CD4-positive, alpha-beta T cell treated with Interleukin-10 for 1 hour (primary cell): ENCODE measurements at regions not wholly inside any gene's neighbourhood (a gene's known extent, or its start where the extent isn't known, plus 50 kb on each side); places are given as distances from the start of the nearest gene placed in this dataset.

Source experiments
- DNase-seq: peaks from one replicate; pipeline ENCODE4 v3.0.0-alpha.2; 2020

GRCh38 chr5:153039501-153039900 is 451.0 kb upstream of the GRIA1 start:
- no peak for DNase-seq

DNA sequence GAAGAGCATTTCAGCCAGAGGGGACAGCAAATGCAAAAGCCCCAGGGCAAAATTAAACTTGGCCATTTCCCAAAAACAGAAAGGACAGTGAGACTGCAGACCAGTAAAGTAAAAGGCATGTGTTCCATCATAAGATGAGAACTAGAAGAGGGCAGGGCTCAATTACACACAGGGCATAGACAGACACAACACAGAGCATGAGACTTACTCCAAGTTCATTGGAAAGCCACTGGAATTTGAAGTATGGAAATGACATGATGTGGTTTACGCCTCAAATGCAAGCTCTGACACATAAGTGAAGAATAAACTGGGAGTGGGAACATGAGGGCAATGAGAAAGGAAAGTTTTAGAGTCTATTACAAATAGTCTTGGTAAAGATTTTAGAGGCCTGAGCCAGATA is 446.6 kb upstream of the GRIA1 start:
- DNase-seq: no peak

GRCh38 chr5:153050496-153051179 is 439.8 kb upstream of the GRIA1 start:
- DNase-seq: no peak

- DNase-seq: no peak
Observed at GRCh38 chr5:153066281-153066680, 424.2 kb upstream of the GRIA1 start.

GRCh38 chr5:153067869-153068268 is 422.6 kb upstream of the GRIA1 start:
- no peak for DNase-seq

- no peak for DNase-seq
Observed at GRCh38 chr5:153079396-153079795, 411.1 kb upstream of the GRIA1 start.

DNA sequence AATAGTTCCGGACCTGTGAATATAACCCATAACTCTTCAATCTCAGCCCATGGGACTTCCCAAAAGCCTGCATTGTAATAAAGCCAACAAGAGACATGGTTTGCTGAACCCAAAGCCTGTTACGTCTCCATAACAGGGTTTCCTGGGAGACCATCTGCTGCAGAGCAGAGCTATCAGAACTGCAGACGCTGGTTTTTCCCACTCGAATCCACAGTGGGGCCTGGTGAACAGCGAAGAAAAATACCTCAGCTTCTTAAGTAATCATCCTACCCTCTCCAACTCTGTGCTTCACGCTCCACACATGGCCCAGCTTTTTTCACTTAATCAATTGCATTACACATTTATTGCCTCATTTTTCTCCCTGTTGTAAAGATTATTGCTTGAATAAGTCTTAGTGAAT is 409.5 kb upstream of the GRIA1 start:
- DNase-seq: no peak

- no peak for DNase-seq
Observed at GRCh38 chr5:153081385-153081784, 409.1 kb upstream of the GRIA1 start.

DNA sequence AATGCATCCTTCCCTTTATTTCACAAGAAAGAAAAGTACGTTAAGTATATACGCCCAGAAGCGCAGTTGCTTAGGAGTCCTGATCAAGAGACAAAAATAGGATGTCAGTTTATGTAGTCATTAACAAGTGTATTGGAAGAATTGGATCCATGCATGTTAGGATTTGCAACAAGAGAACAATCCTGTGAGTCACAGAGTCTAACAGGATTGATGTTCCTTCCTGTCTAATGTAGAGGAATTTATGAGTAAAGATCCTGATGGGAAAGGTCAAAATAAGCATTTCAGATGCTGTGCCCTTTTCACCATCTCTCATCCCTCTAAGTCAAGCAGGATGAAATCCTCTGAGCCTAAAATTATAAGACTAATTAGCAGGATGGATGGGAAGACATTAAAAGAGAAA is 406.0 kb upstream of the GRIA1 start:
- DNase-seq: no peak

DNA sequence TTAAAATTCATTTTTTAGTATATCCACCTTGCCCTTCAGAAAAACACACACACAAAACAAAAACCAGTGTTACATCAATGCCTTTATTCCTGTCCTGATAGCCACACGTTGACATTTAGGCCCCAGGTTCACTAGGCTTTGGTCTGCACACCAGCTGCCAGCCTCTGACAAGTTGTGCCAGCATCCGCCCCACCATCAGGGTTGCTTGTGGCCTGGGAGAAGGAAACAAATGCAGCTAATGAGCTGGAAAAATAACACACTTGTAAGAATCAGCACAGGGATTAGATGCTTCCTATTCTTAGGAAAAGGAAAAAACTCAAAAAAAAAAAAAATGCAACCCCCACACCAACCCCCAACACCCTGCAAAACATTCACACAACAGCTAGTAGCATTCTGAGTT is 404.0 kb upstream of the GRIA1 start:
- no peak for DNase-seq

GRCh38 chr5:153088538-153088937 is 401.9 kb upstream of the GRIA1 start:
- no peak for DNase-seq

DNA sequence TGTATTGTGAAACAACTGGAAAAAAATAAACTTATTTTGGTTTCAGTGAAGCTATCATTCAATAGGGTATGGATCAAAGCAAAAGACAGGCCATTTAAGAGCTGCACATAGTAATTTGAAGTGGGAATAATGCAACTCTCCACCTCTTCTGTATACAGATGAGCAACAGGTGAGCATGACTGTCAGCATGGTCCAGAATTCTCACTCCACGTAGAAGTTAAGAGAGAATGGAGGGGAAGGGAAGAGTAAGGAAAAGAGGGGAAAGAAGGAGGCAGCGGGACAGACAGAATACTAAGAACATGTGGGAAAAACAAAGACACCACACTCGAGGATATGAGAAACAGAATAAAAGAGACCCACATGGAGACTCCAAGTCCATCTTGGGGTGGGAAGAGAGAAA is 396.1 kb upstream of the GRIA1 start:
- DNase-seq: no peak

GRCh38 chr5:153096381-153096780 is 394.1 kb upstream of the GRIA1 start:
- no peak for DNase-seq

GRCh38 chr5:153099328-153099727 is 391.1 kb upstream of the GRIA1 start:
- DNase-seq: no peak

- DNase-seq: no peak
Observed at GRCh38 chr5:153101235-153102180, 389.0 kb upstream of the GRIA1 start.

DNA sequence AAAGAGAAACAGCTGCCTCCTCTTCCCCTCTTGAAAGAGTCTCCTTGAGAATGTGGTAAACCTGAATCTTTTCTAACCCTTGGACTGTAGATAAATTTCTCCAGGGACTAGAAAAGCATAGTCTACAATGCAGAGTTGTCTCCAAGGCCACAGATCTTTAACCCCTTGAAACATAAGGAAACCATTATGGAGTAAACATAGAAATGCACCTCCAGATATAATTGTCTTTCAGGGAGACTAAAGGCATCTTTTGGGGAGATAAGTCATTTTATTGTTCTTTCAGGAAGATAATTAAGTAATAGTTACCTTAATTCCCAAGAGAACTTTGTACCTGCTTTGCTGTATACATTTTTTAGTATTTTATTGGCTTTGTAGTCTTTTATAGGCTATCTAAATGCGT is 373.6 kb upstream of the GRIA1 start:
- DNase-seq: no peak

DNA sequence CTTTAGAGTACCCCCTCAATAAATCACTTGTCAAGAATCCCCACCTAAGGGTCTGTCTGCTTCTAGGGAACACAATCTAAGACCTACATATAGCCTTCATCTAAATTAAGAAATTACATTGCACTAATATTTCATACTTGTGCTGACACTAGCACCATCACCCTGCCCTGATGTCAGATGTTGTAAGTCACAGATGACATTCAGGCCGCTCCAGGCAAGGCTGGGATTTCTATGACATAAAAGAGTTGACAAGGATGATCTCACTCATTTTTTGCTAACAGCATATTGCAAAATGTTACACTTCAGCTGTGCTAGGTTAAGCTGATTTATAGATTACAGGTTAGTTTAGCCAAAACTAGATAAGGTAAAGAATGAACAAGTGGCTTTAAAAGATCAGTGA is 372.5 kb upstream of the GRIA1 start:
- DNase-seq: no peak

DNA sequence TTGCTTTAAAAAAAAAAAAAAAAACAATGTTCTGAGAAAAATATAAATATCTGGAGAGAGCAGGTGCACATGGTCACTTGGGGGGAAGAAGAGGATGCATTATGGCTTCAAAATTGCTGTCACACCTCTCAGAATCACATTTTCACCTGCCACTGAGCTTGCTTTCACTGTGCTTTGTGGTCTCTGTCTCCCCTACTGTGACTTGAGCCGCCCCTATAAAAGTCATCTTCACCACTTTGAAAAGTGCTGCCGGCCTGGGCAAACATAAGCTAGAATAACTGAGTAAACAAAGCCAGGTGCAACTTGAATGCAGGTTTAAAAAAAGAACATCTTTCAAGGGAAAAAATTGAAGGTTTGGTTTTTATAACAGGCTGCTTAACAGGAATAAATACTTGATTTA is 368.1 kb upstream of the GRIA1 start:
- no peak for DNase-seq

GRCh38 chr5:153130296-153130695 is 360.2 kb upstream of the GRIA1 start:
- no peak for DNase-seq

GRCh38 chr5:153135411-153135810 is 355.1 kb upstream of the GRIA1 start:
- no peak for DNase-seq

DNA sequence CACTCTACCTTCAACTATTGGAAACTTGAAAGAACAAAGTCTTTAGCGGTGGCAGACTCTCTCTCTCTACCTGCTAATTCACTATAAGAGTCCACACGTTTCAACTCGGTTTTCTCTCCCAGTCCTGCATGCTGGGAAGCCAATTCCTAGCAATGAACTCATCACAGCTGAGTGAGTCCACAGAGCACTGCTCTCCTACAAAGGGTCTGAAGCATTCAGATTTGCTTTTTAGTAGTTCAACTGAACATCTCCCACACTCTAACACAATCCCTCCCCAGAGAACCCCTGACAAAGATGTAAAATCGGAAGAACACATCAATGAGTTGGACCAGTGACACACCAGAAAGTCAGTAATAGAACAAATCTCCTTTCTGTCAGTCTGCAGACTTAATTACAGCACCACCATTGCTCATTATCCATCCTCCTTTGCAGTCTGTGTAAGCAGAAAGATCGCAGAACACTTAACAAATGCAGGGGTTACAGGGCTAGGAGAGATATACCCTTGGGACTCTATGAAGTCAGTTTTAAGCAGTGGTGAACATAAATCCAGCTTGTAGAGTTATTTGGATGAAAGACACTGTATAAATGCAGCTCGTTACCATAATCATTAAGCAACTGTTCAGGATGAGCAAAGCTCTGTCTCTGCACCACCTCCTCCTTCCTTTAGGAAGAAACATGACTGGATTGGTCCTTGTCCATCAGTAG is 353.4 kb upstream of the GRIA1 start:
- no peak for DNase-seq

DNA sequence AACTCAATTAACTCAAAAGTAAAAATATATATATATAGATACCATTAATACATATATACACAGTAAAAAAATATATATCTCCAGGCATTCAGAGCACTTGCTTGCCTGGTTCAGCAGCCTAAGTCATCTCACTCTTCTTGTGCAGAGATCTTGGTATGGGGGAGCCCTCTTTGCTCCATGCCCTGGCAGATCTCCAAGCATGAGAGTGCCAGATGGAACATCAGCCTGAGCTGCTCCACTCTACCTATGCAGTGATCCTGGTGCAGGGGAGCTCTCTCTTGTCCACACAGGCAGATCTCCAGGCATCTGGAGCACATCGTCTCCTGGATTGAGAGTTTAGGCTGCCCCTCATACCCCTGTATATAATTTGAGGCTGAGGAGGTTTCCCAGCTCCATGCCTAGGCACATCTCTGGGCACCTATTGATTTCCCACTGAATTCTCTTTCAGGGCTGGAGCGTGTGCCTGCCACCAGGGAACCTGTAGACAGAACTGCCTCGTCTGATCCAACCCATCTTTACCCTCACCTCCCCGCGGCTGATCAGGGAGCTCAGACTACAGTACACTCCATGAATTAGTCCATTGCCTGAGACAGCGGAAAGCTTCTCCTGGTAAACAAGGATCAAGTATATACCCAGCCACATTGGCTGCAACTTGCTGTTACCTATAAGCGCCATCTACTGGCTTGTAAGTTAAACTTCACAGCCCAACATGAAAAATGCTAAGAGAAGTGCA is 342.4 kb upstream of the GRIA1 start:
- no peak for DNase-seq

DNA sequence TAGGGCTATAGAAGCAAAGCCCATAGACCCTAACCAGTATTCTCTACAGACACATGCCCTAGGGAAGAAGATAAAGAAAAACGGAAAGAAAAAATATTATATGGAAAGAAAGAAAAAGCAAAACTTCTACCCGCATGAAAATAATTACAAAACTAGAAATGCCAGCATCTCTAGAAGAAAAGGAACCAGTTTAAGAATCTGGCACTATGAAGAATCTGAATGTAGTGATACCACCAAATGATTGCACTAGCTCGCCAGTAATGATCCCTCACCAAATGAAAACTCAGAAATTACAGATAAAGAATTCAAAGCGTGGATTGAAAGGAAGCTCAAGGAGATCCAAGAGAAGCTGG is 341.9 kb upstream of the GRIA1 start:
- DNase-seq: no peak
